ENCODE measurements at regions not wholly inside any gene's neighbourhood (a gene's known extent, or its start where the extent isn't known, plus 50 kb on each side); places are given as distances from the start of the nearest gene placed in this dataset.

DNA sequence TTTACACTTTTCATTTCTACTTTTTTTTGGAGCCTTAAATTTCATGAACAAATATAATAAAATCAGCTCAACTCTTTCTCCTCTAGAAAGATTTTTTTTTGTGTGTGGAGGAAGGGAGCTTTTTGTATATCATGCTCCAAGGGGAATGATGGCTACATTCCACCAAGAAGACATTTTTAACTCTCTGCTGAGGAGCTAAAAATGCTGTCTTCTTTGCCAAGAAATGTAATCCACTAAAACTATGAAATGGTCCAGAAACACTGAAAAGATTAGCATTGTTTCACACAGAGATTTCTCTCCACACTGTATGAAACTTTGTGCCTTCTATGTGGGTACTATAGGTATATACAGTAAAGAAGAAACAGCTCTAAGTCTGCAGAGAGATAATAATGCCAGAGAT lies 74.1 kb upstream of the ANK3 start:
- DNase-seq (ENCODE audit: low spot score): no peak
- TF ChIP-seq, protein P1, sequence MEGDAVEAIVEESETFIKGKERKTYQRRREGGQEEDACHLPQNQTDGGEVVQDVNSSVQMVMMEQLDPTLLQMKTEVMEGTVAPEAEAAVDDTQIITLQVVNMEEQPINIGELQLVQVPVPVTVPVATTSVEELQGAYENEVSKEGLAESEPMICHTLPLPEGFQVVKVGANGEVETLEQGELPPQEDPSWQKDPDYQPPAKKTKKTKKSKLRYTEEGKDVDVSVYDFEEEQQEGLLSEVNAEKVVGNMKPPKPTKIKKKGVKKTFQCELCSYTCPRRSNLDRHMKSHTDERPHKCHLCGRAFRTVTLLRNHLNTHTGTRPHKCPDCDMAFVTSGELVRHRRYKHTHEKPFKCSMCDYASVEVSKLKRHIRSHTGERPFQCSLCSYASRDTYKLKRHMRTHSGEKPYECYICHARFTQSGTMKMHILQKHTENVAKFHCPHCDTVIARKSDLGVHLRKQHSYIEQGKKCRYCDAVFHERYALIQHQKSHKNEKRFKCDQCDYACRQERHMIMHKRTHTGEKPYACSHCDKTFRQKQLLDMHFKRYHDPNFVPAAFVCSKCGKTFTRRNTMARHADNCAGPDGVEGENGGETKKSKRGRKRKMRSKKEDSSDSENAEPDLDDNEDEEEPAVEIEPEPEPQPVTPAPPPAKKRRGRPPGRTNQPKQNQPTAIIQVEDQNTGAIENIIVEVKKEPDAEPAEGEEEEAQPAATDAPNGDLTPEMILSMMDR (IDR thresholded peaks at IDR 0.05): no peak
- ATAC-seq (ENCODE audit: low FRiP score): no peak

DNA sequence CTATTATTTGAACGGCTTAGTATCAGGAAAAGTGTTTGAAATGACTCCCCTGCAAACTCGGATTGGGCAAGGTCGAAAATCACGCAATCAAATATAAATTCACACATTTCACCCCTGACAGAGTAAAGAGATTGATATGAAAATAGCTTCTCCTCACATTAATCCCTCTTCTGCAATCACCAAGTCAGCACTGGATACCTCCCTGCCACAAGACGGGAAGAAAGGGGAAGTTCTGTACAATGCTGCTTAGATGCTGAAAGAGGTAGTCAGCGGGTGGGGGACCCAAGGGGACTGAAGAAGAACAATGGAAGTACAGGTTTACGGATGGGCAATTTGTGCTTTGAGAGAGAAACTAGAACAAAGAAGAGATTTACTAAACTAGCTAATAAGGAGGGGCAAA lies 72.0 kb upstream of the ANK3 start:
- TF ChIP-seq, protein P1 (IDR thresholded peaks at IDR 0.05): no peak
- ATAC-seq (ENCODE audit: low FRiP score) (no peak), DNase-seq (ENCODE audit: low spot score) (no peak)

- TF ChIP-seq, protein P1 (IDR thresholded peaks at IDR 0.05): no peak
- ATAC-seq (ENCODE audit: low FRiP score) (no peak), DNase-seq (ENCODE audit: low spot score) (no peak)
Observed at GRCh38 chr10:60459701-60460457, 70.2 kb upstream of the ANK3 start.

- DNase-seq (ENCODE audit: low spot score) (no peak), ATAC-seq (ENCODE audit: low FRiP score) (no peak)
- TF ChIP-seq, protein P1 (IDR thresholded peaks at IDR 0.05): no peak
Observed at GRCh38 chr10:60456053-60456452, 66.4 kb upstream of the ANK3 start.

DNA sequence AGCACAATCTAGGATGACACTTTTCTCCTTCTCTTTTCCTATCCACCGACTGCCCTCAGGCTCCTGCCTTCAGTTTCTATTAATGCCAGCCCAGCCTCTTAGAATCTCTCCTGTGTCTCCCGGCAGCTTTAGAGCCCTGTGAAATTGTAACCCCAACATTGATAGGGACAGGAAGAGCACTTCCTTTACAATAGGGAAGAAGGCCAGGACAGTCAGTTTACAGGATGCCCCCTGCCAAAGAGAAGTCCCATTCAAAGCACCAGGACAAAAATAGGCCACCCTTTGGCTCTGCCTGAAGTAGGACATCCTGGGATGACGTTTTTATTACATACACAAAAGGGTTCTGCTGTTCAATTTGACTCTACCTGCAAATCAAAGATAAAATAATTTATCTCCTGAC lies 64.7 kb upstream of the ANK3 start:
- DNase-seq (ENCODE audit: low spot score) (no peak), ATAC-seq (ENCODE audit: low FRiP score) (no peak)
- TF ChIP-seq, protein P1 (IDR thresholded peaks at IDR 0.05): no peak

DNA sequence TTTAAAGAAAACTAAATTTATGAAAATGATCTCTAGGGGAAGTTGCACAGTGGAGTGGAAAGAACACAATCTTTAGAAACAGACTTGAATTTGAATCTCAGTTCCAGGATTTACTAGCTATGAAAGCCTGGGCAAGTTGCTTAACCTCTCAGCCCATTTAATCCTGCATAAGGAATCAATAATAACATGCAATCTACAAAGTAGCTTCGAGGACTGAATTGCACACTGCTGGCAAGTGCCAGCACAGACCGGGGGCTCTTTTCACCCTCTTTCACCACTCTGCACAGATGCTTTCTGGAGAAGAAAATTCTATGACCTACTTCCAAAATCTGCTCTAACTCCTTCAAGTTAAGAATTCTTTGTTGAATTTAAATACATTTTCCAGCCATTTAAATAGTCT lies 63.4 kb upstream of the ANK3 start:
- no peak for ATAC-seq (ENCODE audit: low FRiP score)
- DNase-seq (ENCODE audit: low spot score): no peak
- TF ChIP-seq, protein P1 (IDR thresholded peaks at IDR 0.05): no peak

DNA sequence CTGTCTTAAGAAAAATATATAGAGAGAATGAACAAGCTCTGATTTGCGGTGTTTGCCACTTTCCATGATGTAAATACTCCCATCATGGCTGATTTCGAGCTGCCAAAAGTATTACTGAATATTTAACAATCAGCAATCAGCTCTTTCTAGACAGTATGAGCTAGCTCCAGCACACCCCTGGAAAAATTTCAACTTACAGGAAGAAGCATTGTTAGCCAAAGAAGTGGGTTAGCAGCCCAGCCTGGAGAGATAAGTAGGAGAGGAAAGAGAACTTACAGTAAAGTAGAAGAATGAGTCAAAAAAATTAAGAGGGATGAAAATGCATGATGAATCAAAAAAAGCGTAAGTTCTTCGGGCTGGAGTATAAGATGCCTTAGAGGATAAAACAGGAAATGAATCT lies 60.6 kb upstream of the ANK3 start:
- ATAC-seq (ENCODE audit: low FRiP score) (no peak), DNase-seq (ENCODE audit: low spot score) (no peak)
- TF ChIP-seq, protein P1 (IDR thresholded peaks at IDR 0.05): no peak

Measured in omental fat pad (tissue), 3 donors.